IMR-90 (cell line): ENCODE measurements at regions not wholly inside any gene's neighbourhood (a gene's known extent, or its start where the extent isn't known, plus 50 kb on each side); places are given as distances from the start of the nearest gene placed in this dataset.

Source experiments
- ATAC-seq: fragments of 200-7000 bp; cut with Tn5 transposase; 2 replicates; pipeline ENCODE4 v1.9.1; 2020; ENCODE audit warnings: low read depth, mild to moderate bottlenecking, moderate library complexity
- BruUV-seq: library from RNA; stranded (reverse); fragments of 400-500 nt; replicated peaks from 2 replicates; lab custom pipeline; 2021; lab: Mats Ljungman, UMichigan
- CTCF ChIA-PET: fragments of 300-600 bp; formaldehyde crosslinking; extraction: SDS; loops from one replicate; lab custom pipeline; 2021; ENCODE audit warnings: antibody characterized with exemption; lab: Yijun Ruan, JAX
- POLR2A ChIA-PET: fragments of 300-600 bp; sonication (Branson Sonifier 250); formaldehyde crosslinking; loops from one replicate; lab custom pipeline; 2022; ENCODE audit warnings: antibody characterized with exemption; ENCODE audit not compliant: unreplicated experiment; lab: Charles Lee
- DNase-seq: peaks from one replicate; pipeline ENCODE4 v3.0.0; 2013
- H2AFZ ChIP-seq: replicated peaks from 2 replicates; pipeline ENCODE3; 2013; ENCODE audit warnings: low read length, mild to moderate bottlenecking; ENCODE audit not compliant: poor library complexity
- H2AK5ac ChIP-seq: 2 replicates; pipeline ENCODE4 v1.6.1; 2013; ENCODE audit warnings: low read depth, low read length, inconsistent platforms
- H2AK9ac ChIP-seq: replicated peaks from 2 replicates; pipeline ENCODE3; 2013; ENCODE audit warnings: mild to moderate bottlenecking, low read depth, low read length, moderate library complexity; ENCODE audit not compliant: poor library complexity
- H2BK120ac ChIP-seq: 2 replicates; pipeline ENCODE4 v1.6.1; 2013; ENCODE audit warnings: low read depth, low read length, inconsistent platforms
- H2BK15ac ChIP-seq: 3 replicates; pipeline ENCODE4 v1.6.1; 2013; ENCODE audit warnings: low read depth, low read length, inconsistent platforms
- H2BK20ac ChIP-seq: 2 replicates; pipeline ENCODE4 v1.6.1; 2013; ENCODE audit warnings: low read depth, mild to moderate bottlenecking, inconsistent platforms, low read length, moderate library complexity
- H2BK5ac ChIP-seq: 2 replicates; pipeline ENCODE4 v1.6.1; 2013; ENCODE audit warnings: mild to moderate bottlenecking, low read depth, low read length, inconsistent platforms; ENCODE audit not compliant: poor library complexity, severe bottlenecking
- H3K14ac ChIP-seq: replicated peaks from 2 replicates; pipeline ENCODE4 v1.6.1; 2013; ENCODE audit warnings: low read depth, low read length, inconsistent platforms
- H3K18ac ChIP-seq: 2 replicates; pipeline ENCODE4 v1.6.1; 2013; ENCODE audit warnings: low read depth, low read length, control low read depth
- H3K23ac ChIP-seq: 2 replicates; pipeline ENCODE4 v1.6.1; 2013; ENCODE audit warnings: low read depth, low read length, inconsistent platforms
- H3K27ac ChIP-seq: 2 replicates; pipeline ENCODE4 v1.5.1; 2013; ENCODE audit warnings: mild to moderate bottlenecking, control low read depth, low read length; ENCODE audit not compliant: insufficient read depth
- H3K27me3 ChIP-seq: 2 replicates; pipeline ENCODE4 v1.6.1; 2013; ENCODE audit warnings: low read length; ENCODE audit not compliant: control insufficient read depth, insufficient read depth
- H3K36me3 ChIP-seq: 2 replicates; pipeline ENCODE4 v1.6.1; 2013; ENCODE audit warnings: low read length, mixed read lengths; ENCODE audit not compliant: control insufficient read depth, insufficient read depth
- H3K4ac ChIP-seq: 2 replicates; pipeline ENCODE4 v1.6.1; 2013; ENCODE audit warnings: low read depth, low read length, inconsistent platforms
- H3K4me1 ChIP-seq: 2 replicates; pipeline ENCODE4 v1.6.1; 2013; ENCODE audit warnings: low read length, mixed read lengths; ENCODE audit not compliant: control insufficient read depth, insufficient read depth
- H3K4me2 ChIP-seq: 2 replicates; pipeline ENCODE4 v1.6.1; 2013; ENCODE audit warnings: low read depth, mild to moderate bottlenecking, control low read depth, low read length, moderate library complexity
- H3K4me3 ChIP-seq: 2 replicates; pipeline ENCODE4 v1.5.1; 2013; ENCODE audit warnings: low read depth, mild to moderate bottlenecking, control low read depth, low read length, moderate library complexity; ENCODE audit not compliant: insufficient read depth
- H3K56ac ChIP-seq: 2 replicates; pipeline ENCODE4 v1.6.1; 2013; ENCODE audit warnings: low read length, inconsistent platforms; ENCODE audit not compliant: insufficient read depth; ENCODE audit errors: extremely low read depth
- H3K79me1 ChIP-seq, 2 experiments: 2 replicates each; pipeline ENCODE4 v1.6.1; 2013; ENCODE audit warnings: low read length in 2 of 2, inconsistent platforms in 1 of 2, low read depth in 1 of 2
- H3K9ac ChIP-seq: 2 replicates; pipeline ENCODE4 v1.6.1; 2013; ENCODE audit warnings: low read depth, low read length, control low read depth
- H3K9me1 ChIP-seq: 2 replicates; pipeline ENCODE4 v1.6.1; 2013; ENCODE audit warnings: low read length, inconsistent platforms; ENCODE audit not compliant: insufficient read depth
- H3K9me3 ChIP-seq: 2 replicates; pipeline ENCODE4 v1.6.1; 2013; ENCODE audit warnings: low read length; ENCODE audit not compliant: control insufficient read depth, insufficient read depth
- H4K20me1 ChIP-seq: 2 replicates; pipeline ENCODE4 v1.6.1; 2013; ENCODE audit warnings: low read length, inconsistent platforms; ENCODE audit not compliant: insufficient read depth
- H4K5ac ChIP-seq: 2 replicates; pipeline ENCODE4 v1.6.1; 2013; ENCODE audit warnings: mild to moderate bottlenecking, low read depth, low read length, control low read depth
- H4K8ac ChIP-seq, 2 experiments: 2 replicates each; pipeline ENCODE4 v1.6.1; 2013; ENCODE audit warnings: low read depth in 2 of 2, low read length in 2 of 2, control low read depth in 1 of 2, inconsistent platforms in 1 of 2
- H4K91ac ChIP-seq: 2 replicates; pipeline ENCODE4 v1.6.1; 2013; ENCODE audit warnings: low read depth, low read length, inconsistent platforms; ENCODE audit not compliant: insufficient read depth
- FOS ChIP-seq: fragments of 150-350 bp; IDR thresholded peaks from 2 replicates; pipeline ENCODE4 v1.6.1; 2016; ENCODE audit warnings: low read depth, low read length
- MXI1 ChIP-seq: IDR thresholded peaks from 2 replicates; pipeline ENCODE4 v1.6.1; 2012; ENCODE audit warnings: low read depth, mild to moderate bottlenecking, low read length, moderate library complexity, borderline replicate concordance
- RCOR1 ChIP-seq: IDR thresholded peaks from 2 replicates; pipeline ENCODE4 v1.6.1; 2012; ENCODE audit warnings: mild to moderate bottlenecking, low read length, improper control_type of control experiment; ENCODE audit not compliant: insufficient replicate concordance
- WGBS, 2 experiments: methylation state at CpG; one replicate each; pipeline versions ENCODE4 v1.1.5 to v1.1.7; 2013; ENCODE audit warnings: missing lambda C conversion rate in 2 of 2; ENCODE audit not compliant: insufficient read length in 1 of 2; ENCODE audit errors: extremely low coverage in 2 of 2; 5-methylcytosine and 5-hydroxymethylcytosine counted together
- dilution Hi-C: fragments of 300-500 bp; cut with HindIII; formaldehyde crosslinking; loops from one replicate; pipeline ENCODE4 v1.14.3; 2018; ENCODE audit warnings: low sequenced_read_pairs; ENCODE audit not compliant: unreplicated experiment
- in situ Hi-C: fragments of 300-500 bp; cut with MboI; formaldehyde crosslinking; loops from 3 replicates; pipeline ENCODE4 v1.14.3; 2019; ENCODE audit warnings: low sequenced_read_pairs, inconsistent platforms, mixed read lengths
- intact Hi-C: fragments of 100-400 bp; cut with micrococcal nuclease; formaldehyde crosslinking; loops from 2 replicates; pipeline ENCODE4 v1.10.0; 2022
- TF ChIP-seq, protein P1 (sequence below): conservative IDR thresholded peaks from 2 replicates; pipeline ENCODE4 v1.5.1; 2012; ENCODE audit warnings: mild to moderate bottlenecking, low read depth, low read length, improper control_type of control experiment

DNA sequence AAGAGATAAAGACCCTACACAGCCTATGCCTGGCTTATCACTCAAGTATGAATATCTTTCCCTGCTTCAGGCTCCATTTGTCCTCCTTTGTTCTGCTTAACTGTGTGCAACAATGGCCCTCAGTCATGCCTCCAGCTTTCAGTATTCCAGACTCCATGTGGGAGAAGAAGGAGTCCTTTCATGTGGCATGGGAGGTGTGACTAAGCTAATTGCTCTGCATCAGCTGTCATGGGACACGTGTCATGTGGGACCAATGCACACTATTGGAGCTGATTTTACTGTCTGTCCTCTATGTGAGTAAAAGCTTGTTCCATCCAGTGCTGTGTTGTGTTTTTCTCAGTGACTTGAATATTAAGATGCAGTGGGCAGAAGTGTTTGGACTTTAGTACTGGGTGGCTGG, 1198.3 kb downstream of the OLFM4 start:
- no TSS peak for BruUV-seq

More for the DNA sequence above, 1198.3 kb downstream of the OLFM4 start:
- H2BK20ac ChIP-seq, result no peak overlapping the region
- CTCF ChIA-PET, result interaction anchor here (0.6 kb wide), 1 partner anchor 52 kb away, joined by 3 read pairs; no protein-coding TSS in a partner anchor
- WGBS, 2 experiments, result no CpG with 5 or more reads among the region's 1 CpG
- in situ Hi-C loops (no loop called here), dilution Hi-C loops (no loop called here), intact Hi-C loops (no loop called here)
- no peaks in the 10 kb centered on the region for H3K9me1 ChIP-seq
- no peak for TF ChIP-seq FOS
- TF ChIP-seq MXI1, result no peak
- no peak for TF ChIP-seq RCOR1
- TF ChIP-seq, protein P1, sequence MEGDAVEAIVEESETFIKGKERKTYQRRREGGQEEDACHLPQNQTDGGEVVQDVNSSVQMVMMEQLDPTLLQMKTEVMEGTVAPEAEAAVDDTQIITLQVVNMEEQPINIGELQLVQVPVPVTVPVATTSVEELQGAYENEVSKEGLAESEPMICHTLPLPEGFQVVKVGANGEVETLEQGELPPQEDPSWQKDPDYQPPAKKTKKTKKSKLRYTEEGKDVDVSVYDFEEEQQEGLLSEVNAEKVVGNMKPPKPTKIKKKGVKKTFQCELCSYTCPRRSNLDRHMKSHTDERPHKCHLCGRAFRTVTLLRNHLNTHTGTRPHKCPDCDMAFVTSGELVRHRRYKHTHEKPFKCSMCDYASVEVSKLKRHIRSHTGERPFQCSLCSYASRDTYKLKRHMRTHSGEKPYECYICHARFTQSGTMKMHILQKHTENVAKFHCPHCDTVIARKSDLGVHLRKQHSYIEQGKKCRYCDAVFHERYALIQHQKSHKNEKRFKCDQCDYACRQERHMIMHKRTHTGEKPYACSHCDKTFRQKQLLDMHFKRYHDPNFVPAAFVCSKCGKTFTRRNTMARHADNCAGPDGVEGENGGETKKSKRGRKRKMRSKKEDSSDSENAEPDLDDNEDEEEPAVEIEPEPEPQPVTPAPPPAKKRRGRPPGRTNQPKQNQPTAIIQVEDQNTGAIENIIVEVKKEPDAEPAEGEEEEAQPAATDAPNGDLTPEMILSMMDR, result no peak
- H3K23ac ChIP-seq, result no peak overlapping the region
- no peaks in the 10 kb centered on the region for H3K36me3 ChIP-seq
- H2AK9ac ChIP-seq, result no peak overlapping the region
- no peak overlapping the region for H2BK15ac ChIP-seq
- no peak overlapping the region for H2AK5ac ChIP-seq
- H3K56ac ChIP-seq, result no peak overlapping the region
- H3K9ac ChIP-seq, result no peak overlapping the region
- no peak overlapping the region for H4K5ac ChIP-seq
- H2BK120ac ChIP-seq, result no peak overlapping the region
- H3K27me3 ChIP-seq, result no peaks in the 10 kb centered on the region
- H4K20me1 ChIP-seq, result no peaks in the 10 kb centered on the region
- H3K4ac ChIP-seq, result no peak overlapping the region
- no peak overlapping the region for H2BK5ac ChIP-seq
- H4K8ac ChIP-seq, result no peak overlapping the region
- ATAC-seq (no peak), DNase-seq (no peak)
- H3K79me1 ChIP-seq, result no peaks in the 10 kb centered on the region
- H4K91ac ChIP-seq, result no peak overlapping the region
- H3K14ac ChIP-seq, result no peak overlapping the region
- no peak overlapping the region for H2AFZ ChIP-seq
- no peak overlapping the region for H3K18ac ChIP-seq
- H3K9me3 ChIP-seq, result peaks cover 8% of the 10 kb centered on the region
- POLR2A ChIA-PET, result no interaction called here
- no peaks in the 10 kb centered on the region for H3K4me1 ChIP-seq
- no peak overlapping the region for H3K4me2 ChIP-seq
- H3K4me3 ChIP-seq, result no peak overlapping the region
- H3K27ac ChIP-seq, result no peak overlapping the region
